ENCODE measurements at regions not wholly inside any gene's neighbourhood (a gene's known extent, or its start where the extent isn't known, plus 50 kb on each side); places are given as distances from the start of the nearest gene placed in this dataset.

DNA sequence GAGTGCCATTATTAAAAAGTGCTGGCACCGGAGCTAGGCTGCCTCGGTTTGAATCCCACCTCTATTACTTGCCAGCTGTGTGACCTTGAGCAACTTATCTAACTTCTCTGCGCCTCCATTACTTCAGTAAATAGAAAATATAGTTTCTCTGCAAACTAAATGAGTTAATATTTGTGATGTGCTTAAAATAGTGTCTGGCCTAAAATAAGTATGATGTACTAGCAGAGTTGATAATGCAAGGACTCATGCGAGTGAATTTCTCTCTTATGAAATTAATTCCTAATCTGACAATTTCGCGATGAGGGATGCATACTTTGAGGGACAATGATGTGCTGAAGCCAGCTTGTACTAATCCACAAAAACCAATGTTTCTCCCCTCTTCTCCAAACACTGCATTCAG lies 180.8 kb upstream of the NTF3 start:
- TF ChIP-seq, protein P1, sequence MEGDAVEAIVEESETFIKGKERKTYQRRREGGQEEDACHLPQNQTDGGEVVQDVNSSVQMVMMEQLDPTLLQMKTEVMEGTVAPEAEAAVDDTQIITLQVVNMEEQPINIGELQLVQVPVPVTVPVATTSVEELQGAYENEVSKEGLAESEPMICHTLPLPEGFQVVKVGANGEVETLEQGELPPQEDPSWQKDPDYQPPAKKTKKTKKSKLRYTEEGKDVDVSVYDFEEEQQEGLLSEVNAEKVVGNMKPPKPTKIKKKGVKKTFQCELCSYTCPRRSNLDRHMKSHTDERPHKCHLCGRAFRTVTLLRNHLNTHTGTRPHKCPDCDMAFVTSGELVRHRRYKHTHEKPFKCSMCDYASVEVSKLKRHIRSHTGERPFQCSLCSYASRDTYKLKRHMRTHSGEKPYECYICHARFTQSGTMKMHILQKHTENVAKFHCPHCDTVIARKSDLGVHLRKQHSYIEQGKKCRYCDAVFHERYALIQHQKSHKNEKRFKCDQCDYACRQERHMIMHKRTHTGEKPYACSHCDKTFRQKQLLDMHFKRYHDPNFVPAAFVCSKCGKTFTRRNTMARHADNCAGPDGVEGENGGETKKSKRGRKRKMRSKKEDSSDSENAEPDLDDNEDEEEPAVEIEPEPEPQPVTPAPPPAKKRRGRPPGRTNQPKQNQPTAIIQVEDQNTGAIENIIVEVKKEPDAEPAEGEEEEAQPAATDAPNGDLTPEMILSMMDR (IDR thresholded peaks at IDR 0.05) = no peak
- TF ChIP-seq POLR2AphosphoS5 (IDR thresholded peaks at IDR 0.05) = no peak

Measured in gastroesophageal sphincter (tissue), 3 donors.